Mesenteric fat pad (tissue), 1 donor: ENCODE measurements at regions not wholly inside any gene's neighbourhood (a gene's known extent, or its start where the extent isn't known, plus 50 kb on each side); places are given as distances from the start of the nearest gene placed in this dataset.

ENCODE experiments used
- DNase-seq: peaks from one replicate; pipeline ENCODE4 v3.0.0-alpha.2; 2020; ENCODE audit warnings: low spot score
- donor health status: DM: yes; HTN: yes; CAD: no.

DNA sequence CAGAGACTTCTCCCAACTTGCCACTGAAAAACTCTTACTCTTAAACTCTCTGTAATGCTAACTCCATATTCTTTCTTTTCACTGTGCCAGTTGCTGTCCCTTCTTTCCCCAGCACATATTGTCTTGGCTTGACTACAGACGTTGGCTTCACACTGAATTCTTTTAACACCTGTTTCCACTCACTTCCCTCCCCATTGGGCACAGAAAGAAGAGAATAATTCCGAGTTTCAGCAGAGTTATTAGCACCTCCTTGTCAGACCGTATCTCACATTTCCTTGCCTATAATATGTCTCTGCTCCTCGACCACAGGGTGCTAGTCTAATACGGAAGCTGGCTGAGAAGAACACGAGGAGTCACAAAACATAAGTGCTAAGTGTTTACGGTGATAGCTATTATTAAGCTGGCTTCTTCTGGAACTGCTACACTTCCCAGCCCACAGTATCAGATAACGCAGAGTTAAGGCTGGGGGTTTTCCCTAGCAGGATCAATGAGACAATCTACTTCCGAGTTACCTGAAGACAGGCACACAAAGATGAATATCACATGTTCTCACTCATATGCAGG, 188.5 kb upstream of the CDH8 start:
- no peak for DNase-seq

DNA sequence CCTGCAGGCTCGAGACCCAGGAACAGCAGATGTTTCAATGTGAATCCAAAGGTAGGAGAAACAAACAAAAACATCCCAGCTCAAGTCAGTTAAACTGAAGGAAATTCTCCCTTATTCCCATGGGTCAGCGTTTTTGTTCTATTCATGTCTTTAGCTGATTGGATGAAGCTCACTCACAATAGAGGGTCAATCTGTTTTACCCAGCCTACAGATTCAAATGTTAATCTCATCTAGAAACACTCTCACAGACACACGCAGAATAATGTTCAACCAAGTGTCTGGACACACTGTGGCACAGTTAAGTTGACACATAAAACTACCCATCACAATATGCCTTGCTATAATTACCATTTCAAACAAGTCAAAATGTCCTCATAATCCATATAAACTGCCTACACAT, 180.6 kb upstream of the CDH8 start:
- no peak for DNase-seq

DNA sequence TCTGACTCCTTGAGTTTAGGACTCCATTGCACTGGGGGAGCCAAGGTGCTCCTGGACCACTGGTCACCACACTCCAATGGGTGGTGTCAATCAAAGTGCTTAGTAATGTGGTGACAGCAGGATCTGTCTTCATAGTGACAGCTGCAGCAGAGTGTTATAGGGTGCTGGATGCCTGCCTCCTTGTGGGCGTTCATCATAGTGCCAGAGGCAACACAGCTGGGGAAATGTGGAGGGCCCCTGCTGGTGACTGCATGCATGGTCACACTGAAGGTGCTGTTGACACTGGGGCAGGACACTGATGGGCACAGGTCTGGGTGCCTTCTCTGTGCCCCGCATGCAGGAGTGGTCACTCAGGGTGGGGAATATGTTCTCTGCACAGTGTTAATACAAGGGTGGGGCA, 177.5 kb upstream of the CDH8 start:
- DNase-seq = no peak

DNA sequence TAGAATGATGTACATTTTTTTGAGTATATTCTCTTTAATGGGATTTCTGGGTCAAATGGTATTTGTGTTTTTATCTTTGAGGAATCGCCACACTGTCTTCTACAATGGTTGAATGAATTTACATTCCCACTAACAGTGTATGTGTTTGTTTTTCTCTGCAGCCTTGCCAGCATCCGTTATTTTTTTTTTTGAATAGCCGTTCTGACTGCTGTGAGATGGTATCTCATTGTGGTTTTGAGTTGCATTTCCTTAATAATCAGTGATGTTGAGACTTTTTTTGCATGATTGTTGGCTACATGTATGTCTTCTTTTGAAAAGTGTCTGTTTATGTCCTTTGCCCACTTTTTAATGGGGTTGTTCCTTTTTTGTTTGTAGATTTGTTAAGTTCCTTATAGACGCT, 172.7 kb upstream of the CDH8 start:
- no peak for DNase-seq

DNA sequence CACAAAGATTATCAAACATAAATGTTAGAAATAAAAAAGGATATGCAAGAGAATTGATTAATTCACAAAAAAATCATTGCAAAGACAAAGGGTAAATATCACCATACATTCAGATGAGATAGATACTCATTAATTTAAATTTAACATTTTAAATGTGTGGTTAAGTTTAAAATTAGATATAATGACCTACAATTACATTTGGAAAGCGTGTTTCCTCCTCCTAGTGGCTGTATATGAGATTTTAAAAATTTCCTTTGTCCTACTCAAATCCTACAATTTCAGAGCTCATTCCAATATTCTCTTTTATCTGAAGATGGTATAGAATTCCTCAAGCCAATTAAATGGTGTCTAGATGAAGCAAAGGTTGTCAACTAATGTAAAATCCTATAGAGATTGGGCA, 169.2 kb upstream of the CDH8 start:
- no peak for DNase-seq

DNA sequence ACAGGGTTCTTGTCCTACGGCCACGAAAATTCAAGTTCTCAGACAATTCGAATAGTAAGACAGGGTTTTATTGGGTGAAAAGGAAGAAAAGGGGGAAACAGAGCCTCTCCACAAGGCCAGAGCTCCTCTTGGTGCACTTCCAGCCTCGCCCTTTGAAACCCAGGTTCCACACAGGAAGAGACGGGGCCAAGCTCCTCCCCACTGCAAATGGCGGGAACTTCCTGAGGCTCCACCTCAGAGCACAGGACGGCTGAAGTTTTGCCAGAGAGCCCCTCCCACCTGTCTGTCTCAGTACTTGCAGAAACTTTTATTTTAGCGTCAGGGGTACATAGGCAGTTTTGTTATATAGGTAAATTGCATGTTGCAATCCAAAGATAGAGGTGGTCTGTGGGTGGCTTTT, 165.7 kb upstream of the CDH8 start:
- no peak for DNase-seq

DNA sequence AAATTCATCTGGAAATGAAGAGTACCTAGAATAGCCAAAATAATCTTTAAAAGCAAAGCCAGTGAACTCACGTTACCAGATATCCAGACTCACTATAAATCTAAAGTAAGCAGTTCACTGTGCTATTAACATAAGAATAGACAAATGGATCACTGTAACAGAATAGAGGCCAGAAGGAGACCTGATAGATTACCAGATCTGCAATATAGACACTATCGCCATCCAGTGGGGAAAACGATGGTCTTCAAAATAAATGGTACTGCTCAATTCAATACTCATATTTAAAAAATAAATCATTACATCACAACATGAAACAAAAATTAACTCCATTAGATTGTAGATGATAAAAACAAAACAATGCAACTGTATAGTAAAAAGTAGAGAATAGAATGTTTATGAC, 158.6 kb upstream of the CDH8 start:
- DNase-seq = no peak

DNA sequence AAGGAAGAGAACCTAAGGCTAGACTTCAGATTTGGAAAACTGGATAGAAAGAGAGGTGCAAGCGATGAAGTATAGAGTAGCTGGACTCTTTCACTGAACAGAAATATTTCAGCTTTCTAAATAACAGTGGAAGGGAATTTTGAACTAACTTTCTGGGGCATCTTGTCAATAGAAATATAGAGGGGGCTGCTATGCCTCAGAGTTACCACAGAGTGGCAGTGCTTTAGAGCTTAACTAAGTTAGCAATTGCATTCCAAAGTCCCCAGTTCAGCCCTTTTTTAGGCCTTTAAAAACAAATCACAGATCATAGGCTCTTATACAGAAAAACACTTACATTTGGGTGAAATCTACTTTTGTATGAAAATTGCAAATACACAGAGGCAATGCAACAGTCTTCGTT, 154.2 kb upstream of the CDH8 start:
- no peak for DNase-seq

DNA sequence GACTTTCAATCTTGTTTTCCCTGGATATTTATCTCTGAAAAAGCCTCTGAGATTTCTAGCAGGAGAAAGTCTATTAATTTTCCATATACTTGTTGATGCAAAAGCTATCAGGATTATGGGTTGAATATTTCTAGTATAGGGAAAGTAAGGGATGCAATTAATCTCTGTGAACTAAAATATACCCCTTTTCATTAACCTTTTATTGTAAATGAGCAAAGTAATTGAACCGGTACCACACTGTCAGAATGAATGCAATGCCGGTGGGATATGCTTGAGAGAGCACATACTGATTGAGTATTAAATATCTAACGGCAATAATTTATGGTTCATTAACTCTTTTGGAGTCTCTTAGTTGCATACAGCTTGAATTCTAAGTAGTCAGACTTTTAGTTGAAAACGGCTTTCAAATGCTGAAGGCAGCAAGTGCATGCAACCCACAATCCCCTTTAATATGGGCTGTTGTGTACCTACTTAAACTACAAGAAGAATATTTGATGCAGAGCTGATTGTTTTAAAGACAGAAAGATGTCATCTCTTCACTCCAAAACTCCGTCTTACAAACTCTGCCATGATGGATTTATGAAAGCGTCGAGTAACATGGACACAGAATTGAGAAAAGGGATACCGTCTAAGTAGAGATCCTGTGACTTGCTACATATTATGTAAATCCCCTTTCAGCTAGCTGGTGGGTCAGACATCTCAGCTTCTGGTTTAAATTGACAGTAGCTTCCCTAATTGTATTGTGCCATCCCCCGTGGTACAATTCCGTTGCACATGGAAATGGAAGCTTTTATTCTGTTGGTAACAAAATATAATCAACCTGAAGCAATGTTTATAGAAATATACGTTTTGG, 141.3 kb upstream of the CDH8 start:
- no peak for DNase-seq

DNA sequence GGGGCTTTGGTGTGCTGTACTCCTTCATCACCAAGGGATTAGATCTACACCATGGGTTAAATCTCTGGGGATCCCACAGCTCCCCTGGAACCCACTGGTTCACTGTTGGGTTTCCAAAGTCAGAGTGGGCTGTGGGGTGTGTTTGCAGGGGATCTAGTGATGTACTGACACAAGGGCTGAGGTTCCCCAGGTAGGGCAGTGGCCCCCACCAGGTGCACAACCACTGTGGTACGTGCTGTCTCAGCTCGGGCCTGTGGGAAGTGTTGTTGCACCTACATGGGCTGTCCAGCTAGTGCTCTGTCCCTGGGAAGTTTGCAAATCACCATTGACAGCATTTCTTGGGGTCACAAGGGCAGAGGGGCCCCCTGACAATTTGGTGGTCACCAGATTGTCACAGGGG, 134.4 kb upstream of the CDH8 start:
- DNase-seq = no peak

DNA sequence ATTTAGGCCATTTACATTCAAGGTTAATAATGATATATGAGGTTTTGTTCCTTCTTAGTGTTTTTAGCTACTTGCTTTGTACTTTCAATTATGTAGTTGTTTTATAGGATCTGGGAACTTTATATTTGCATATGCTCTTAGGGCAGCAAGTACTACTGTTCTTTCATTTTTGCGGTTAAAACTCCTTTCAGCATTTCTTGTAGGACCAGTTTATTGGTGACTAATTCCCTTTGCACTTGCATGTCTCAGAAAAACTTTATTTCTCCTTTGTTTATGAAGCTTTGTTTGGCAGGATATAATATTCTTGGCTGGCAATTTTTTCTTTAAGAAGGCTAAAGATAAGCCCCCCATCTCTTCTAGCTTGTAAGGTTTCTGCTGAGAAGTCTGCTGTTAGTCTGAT, 131.3 kb upstream of the CDH8 start:
- DNase-seq = no peak

DNA sequence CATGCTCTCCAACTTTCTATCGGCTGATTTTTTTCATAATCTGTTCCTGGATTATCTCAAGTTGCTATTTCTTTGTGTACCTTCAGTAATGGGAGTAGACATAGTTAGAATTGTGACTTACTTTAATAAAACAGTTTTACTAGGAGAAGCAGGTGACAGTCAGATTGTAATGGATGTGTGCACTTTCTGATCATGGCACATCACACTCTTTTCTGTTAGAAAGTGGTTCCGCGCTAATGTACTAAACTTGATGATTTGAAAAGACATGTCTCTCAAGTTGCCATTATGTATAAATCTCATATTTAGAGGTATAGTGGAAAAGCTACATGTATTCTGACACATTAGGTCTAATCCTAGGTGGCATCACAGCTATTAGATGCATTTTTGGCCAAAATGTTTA, 121.3 kb upstream of the CDH8 start:
- DNase-seq = no peak

DNA sequence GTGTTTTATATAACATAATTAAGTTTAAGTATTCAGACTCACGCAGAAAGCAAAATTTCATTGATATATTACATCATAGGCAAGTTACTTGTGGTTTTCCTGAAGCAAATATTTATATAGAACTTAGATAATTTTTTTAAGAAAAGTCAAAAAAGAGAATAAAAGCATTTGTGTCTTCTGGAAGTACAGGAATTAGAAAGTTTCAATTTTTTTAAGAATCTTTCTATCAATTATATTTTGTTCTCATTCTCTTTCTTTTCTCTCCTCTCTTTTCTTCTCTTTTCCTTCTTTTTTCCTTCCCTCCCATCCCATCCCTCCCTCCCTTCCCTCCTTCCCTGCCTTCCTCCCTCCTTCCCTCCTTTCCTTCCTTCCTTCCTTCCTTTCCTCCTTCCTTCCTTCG, 120.7 kb upstream of the CDH8 start:
- DNase-seq = no peak

DNA sequence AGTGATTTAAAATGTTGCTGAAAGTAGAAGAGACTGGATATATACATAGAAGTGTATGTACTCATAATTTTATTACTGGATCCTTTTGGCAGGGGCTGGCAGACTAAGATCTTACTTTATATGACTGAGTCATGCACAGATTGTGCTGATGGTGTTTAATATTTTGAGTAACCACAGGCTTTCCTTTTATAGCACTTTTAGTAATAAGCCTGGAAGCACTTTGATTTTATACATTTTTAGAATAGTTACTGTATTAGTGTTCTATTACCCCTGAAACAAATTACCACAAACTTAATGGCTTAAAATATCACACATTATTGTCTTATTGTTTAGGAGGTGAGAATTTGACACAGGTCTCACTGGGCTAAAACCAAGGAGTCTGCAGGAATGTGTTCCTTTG, 113.4 kb upstream of the CDH8 start:
- DNase-seq = no peak

DNA sequence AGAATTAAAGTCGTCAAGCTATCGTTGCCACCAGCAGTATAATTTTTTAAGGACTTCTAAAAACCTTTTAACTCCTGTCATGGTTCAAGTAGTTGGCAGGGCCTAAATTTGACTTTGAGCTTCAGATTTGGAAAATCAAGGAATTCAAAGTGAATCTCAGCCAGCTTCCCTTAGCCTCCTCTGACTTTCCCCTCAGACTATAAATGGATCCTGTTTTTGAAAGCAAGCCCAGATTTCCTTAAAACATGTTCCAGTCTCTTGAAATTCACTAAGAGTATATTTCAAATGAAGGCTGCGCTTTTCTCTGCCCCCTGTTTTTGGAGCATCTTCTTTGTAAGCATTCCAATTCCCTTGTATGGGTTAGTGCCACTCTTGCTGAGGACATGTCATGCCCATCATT, 101.8 kb upstream of the CDH8 start:
- DNase-seq = no peak

DNA sequence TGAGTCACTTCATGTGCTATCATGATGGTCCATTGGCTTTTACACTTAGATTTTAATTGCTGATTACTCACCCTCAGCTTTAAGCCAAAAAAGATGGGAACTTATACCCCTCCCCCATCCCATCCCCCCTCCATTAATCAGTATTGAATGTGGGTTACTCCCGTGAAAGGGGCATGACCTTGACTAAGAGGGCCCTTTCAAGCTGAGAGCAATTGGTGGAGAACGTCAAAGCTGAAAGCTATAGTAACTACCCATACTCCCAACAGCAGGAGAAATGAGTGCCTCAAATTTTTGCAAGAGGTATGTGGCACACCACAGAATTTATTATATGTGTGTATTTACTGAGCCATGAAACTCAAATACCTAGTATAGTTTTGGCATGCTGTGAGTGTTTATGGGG, 99.7 kb upstream of the CDH8 start:
- no peak for DNase-seq

DNA sequence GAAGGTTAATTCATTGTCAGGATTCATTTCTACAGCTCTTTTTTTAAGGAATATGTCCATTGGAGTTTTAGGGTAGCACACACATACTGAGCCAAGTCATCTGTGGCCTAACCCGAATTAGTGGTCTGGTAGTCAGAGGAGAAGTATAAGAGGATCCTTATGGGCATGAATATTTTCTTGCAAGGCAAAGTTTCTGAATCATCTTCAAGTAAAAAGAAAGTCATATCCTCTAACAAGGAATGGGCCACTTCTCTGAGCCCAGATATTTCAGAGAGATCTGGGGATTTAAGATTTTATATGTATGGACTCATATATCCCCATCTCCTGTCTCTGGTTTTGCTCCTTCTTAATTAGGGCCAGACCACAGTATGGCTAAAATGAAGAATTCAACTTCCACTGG, 99.2 kb upstream of the CDH8 start:
- no peak for DNase-seq

DNA sequence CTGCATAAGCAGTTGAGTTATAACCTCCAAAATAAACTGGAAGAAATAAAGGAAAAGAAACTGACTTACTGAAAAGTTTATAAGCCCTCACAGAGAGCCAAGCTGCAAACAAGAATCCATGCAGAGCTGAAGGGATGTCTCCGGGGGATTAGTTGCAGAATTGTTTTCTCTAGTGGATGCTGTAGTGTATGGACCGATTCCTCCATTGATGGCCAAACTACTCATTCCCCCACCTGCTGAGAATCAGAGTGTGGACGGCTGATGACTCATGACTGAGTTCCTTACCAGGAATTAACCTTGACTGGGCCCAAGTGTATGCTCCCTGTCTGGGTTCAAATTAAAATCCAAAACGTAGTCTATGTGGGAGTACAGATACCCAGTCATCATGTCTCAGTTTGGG, 93.9 kb upstream of the CDH8 start:
- no peak for DNase-seq

DNA sequence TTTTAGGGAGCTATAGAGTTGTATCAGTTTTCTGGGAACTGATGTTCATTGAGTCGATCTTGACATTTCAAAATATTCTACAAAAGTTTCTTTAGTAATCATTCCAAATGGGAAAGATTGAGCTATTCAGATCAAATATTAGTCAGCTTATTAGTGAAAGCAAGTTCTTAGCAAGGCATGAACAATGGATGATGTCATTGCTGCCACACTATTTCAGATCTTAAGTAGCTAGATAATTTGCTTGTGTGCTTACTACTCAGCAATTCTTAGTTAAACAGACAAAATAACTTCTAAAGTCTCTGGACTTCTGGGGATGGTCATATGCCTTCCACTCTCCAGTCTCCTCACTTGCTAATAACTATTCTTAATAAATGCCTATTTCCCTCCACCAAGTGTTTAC, 69.0 kb upstream of the CDH8 start:
- no peak for DNase-seq

DNA sequence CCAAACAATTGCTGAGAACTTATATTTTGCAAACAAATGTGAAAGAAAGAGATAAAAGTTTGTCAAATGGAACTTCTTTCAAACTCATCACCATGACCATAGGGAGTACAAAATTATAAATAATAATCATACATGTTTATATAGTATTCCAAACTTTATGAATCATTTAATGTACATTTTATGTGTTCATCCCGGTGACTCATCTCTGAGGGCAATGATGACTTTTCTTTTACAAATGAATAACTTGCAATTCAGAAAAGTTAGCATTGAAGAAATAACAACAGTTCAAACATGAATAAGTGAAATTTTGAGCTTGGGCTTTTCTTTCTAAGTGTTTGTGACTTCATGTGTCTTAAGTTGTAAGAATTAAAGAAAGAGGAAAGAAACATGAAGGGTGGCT, 66.3 kb upstream of the CDH8 start:
- DNase-seq = no peak

DNA sequence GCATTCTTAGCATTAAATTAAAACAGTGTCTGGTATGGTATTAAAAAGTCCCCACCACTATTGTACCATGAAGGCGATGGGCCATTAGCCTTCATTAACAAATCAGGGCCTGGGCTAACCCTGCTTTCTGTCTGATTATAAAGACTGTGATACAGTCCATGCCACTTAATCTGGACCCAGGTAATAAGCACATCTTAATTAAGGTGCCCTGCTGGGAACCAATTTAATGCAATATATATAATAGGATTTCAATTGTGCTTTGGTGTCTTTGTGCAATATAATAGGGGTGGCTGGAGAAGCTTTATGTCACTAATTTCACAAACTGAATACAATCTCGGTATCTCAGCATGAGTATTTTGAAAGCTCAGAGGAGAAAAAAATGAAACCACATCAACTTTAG, 64.4 kb upstream of the CDH8 start:
- DNase-seq = no peak

DNA sequence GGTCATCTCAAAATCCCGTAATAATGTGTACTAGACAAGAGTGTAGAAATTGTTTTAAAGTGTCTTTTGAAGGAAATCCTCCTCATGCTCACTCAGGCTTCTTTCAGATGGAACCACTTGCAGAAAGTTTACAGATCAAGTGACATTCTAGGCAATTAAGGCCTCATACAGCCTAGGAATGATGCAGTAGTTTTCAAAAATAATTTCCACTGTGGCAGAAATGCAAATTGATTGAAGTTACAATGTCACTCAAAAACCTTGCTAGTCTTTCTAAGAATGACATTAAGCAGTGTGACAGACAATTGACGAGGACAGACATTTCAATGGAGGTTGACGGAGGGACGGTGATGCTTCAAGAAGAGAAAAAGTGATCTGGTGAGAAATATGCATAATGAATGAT, 53.5 kb upstream of the CDH8 start:
- no peak for DNase-seq

DNA sequence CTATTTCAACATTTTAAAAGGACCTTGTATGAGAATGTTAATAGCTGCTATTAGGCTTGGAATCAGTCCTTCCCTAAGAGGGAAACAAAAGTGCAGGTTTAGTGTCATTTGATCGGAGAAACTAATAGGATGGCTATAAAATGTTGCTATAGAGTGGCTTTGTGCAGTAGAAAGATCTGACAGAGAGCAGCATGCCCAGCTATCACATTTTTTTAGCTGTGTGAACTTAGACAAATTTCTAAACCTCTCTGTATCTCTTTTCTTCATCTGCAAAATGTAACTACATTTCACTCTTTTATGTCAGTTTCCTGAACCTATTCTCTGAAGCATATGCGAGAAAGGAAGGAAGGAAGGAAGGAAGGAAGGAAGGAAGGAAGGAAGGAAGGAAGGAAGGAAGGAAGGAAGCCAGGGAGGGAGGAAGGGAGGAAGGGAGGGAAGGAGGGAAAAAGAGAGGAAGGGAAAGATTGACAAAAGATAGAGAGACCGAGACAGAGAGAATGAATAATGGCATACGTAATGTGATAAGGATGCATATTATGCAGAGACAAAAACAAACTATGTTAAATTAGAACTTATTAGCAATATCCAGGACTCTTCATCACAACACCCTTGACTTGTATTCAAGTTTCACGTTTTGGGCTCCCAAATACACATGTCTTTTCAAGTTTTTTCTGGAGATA, 52.6 kb upstream of the CDH8 start:
- no peak for DNase-seq
